H1 (cell line): ENCODE measurements at regions not wholly inside any gene's neighbourhood (a gene's known extent, or its start where the extent isn't known, plus 50 kb on each side); places are given as distances from the start of the nearest gene placed in this dataset.

ENCODE experiments used
- CTCF ChIA-PET: fragments of 300-600 bp; sonication (Branson Sonifier 250); formaldehyde crosslinking; loops from one replicate; lab custom pipeline; 2021; ENCODE audit not compliant: partially characterized antibody; lab: Charles Lee
- POLR2A ChIA-PET: fragments of 300-600 bp; sonication (Branson Sonifier 250); formaldehyde crosslinking; loops from one replicate; lab custom pipeline; 2021; ENCODE audit warnings: inconsistent platforms; ENCODE audit not compliant: partially characterized antibody; lab: Charles Lee
- DNase-seq, 2 experiments: peaks; one replicate each; pipeline versions ENCODE4 v3.0.0 to v3.0.0-alpha.2; 2010 to 2022; ENCODE audit warnings: low spot score in 2 of 2, low read depth in 1 of 2, mixed read lengths in 1 of 2
- FAIRE-seq: peaks from 2 replicates; lab custom pipeline; 2011; peaks lifted over from hg19 to GRCh38; lab: Jason Lieb, UNC
- H2AFZ ChIP-seq: 2 replicates; pipeline ENCODE4 v1.8.1; 2012; ENCODE audit warnings: low read length, inconsistent platforms
- H2AK5ac ChIP-seq: 2 replicates; pipeline ENCODE4 v1.6.1; 2013; ENCODE audit warnings: low read depth, low read length
- H2BK120ac ChIP-seq: replicated peaks from 2 replicates; pipeline ENCODE3; 2013; ENCODE audit warnings: low read depth, low read length, inconsistent platforms
- H2BK12ac ChIP-seq: 2 replicates; pipeline ENCODE4 v1.6.1; 2013; ENCODE audit warnings: low read depth, low read length
- H2BK15ac ChIP-seq: 2 replicates; pipeline ENCODE4 v1.6.1; 2013; ENCODE audit warnings: low read length
- H2BK20ac ChIP-seq: 2 replicates; pipeline ENCODE4 v1.6.1; 2013; ENCODE audit warnings: low read length
- H2BK5ac ChIP-seq: 2 replicates; pipeline ENCODE4 v1.6.1; 2013; ENCODE audit warnings: low read depth, low read length
- H3K14ac ChIP-seq: 2 replicates; pipeline ENCODE4 v1.6.1; 2013; ENCODE audit warnings: inconsistent platforms; ENCODE audit not compliant: insufficient read length
- H3K18ac ChIP-seq: 2 replicates; pipeline ENCODE4 v1.6.1; 2013; ENCODE audit warnings: low read length; ENCODE audit errors: extremely low read depth
- H3K23ac ChIP-seq: 2 replicates; pipeline ENCODE4 v1.6.1; 2013; ENCODE audit warnings: inconsistent platforms; ENCODE audit not compliant: insufficient read length
- H3K23me2 ChIP-seq: 2 replicates; pipeline ENCODE4 v1.6.1; 2013; ENCODE audit warnings: low read depth, low read length
- H3K27ac ChIP-seq: 2 replicates; pipeline ENCODE4 v1.6.1; 2011; ENCODE audit warnings: low read depth, low read length, inconsistent platforms
- H3K27me3 ChIP-seq, 4 experiments: replicated peaks in 1 of 4; 1 replicate in 1 of 4; 2 replicates in 3 of 4; pipeline versions ENCODE4 v1.6.1 to v1.8.1; 2011 to 2013; ENCODE audit warnings: low read length in 3 of 4, mild to moderate bottlenecking in 3 of 4, inconsistent platforms in 2 of 4, mixed read lengths in 2 of 4, moderate library complexity in 1 of 4; ENCODE audit not compliant: control insufficient read depth in 3 of 4, insufficient read depth in 3 of 4; ENCODE audit errors: extremely low read depth in 1 of 4
- H3K36me3 ChIP-seq, 4 experiments: 2 replicates each; pipeline versions ENCODE4 v1.6.1 to v1.8.1; 2011 to 2013; ENCODE audit warnings: mild to moderate bottlenecking in 4 of 4, low read length in 3 of 4, moderate library complexity in 2 of 4, control low read depth in 1 of 4, inconsistent platforms in 1 of 4; ENCODE audit not compliant: insufficient read depth in 4 of 4, control insufficient read depth in 2 of 4
- H3K4ac ChIP-seq: replicated peaks from 2 replicates; pipeline ENCODE3; 2013; ENCODE audit warnings: low read length, low read depth, mixed read lengths, inconsistent platforms; ENCODE audit not compliant: insufficient read length
- H3K4me1 ChIP-seq, 4 experiments: replicated peaks in 1 of 4; 1 replicate in 1 of 4; 2 replicates in 3 of 4; pipeline versions ENCODE4 v1.6.1 to v1.8.1; 2011 to 2013; ENCODE audit warnings: low read length in 3 of 4, inconsistent platforms in 2 of 4, mixed read lengths in 1 of 4; ENCODE audit not compliant: insufficient read depth in 4 of 4, control insufficient read depth in 3 of 4
- H3K4me2 ChIP-seq, 2 experiments: 2 replicates each; pipeline versions ENCODE4 v1.6.1 to v1.8.1; 2011 to 2013; ENCODE audit warnings: low read depth in 2 of 2, low read length in 2 of 2, control low read depth in 1 of 2, inconsistent platforms in 1 of 2, mild to moderate bottlenecking in 1 of 2; ENCODE audit not compliant: insufficient read depth in 1 of 2
- H3K4me3 ChIP-seq, 4 experiments: fragments of 200-600, 300-600 bp in 1 of 4; sonication (generic), shearing (Covaris generic), sonication (Bioruptor Twin) in 1 of 4; 2 replicates each; pipeline versions ENCODE4 v1.5.1 to v1.8.1; 2011 to 2016; ENCODE audit warnings: low read length in 4 of 4, low read depth in 3 of 4, control low read depth in 2 of 4, inconsistent platforms in 2 of 4, mild to moderate bottlenecking in 2 of 4, mixed read lengths in 1 of 4, moderate library complexity in 1 of 4; ENCODE audit not compliant: insufficient read depth in 2 of 4; ENCODE audit errors: extremely low read depth in 1 of 4
- H3K56ac ChIP-seq: replicated peaks from 2 replicates; pipeline ENCODE3; 2013; ENCODE audit warnings: low read depth, mild to moderate bottlenecking, mixed read lengths, low read length, inconsistent platforms; ENCODE audit not compliant: insufficient read length
- H3K79me1 ChIP-seq: 2 replicates; pipeline ENCODE4 v1.6.1; 2013; ENCODE audit warnings: low read depth, low read length, control low read depth
- H3K79me2 ChIP-seq, 2 experiments: 2 replicates each; pipeline versions ENCODE4 v1.6.1 to v1.8.1; 2012 to 2013; ENCODE audit warnings: low read length in 2 of 2, mild to moderate bottlenecking in 2 of 2, inconsistent platforms in 1 of 2; ENCODE audit not compliant: insufficient read depth in 2 of 2, control insufficient read depth in 1 of 2
- H3K9ac ChIP-seq, 4 experiments: replicated peaks in 1 of 4; 1 replicate in 1 of 4; 2 replicates in 3 of 4; pipeline versions ENCODE4 v1.6.1 to v1.8.1; 2011 to 2013; ENCODE audit warnings: low read depth in 3 of 4, low read length in 3 of 4, control low read depth in 2 of 4, mild to moderate bottlenecking in 2 of 4, moderate library complexity in 2 of 4, inconsistent platforms in 1 of 4; ENCODE audit errors: extremely low read depth in 1 of 4
- H3K9me3 ChIP-seq, 2 experiments: 2 replicates each; pipeline versions ENCODE4 v1.6.1 to v1.8.1; 2012 to 2013; ENCODE audit warnings: mild to moderate bottlenecking in 2 of 2, moderate library complexity in 2 of 2, control low read depth in 1 of 2, inconsistent platforms in 1 of 2, low read depth in 1 of 2, low read length in 1 of 2, mixed read lengths in 1 of 2; ENCODE audit not compliant: insufficient read depth in 2 of 2
- H4K20me1 ChIP-seq, 2 experiments: replicated peaks in 1 of 2; 2 replicates each; pipeline versions ENCODE3 to v1.8.1; 2011 to 2013; ENCODE audit warnings: inconsistent platforms in 2 of 2, low read length in 2 of 2, mild to moderate bottlenecking in 1 of 2; ENCODE audit not compliant: insufficient read depth in 2 of 2, control insufficient read depth in 1 of 2
- H4K5ac ChIP-seq: 2 replicates; pipeline ENCODE4 v1.6.1; 2013; ENCODE audit warnings: low read length, low read depth, mixed read lengths, inconsistent platforms; ENCODE audit not compliant: insufficient read length
- H4K8ac ChIP-seq: 2 replicates; pipeline ENCODE4 v1.8.0; 2013; ENCODE audit warnings: mild to moderate bottlenecking, moderate library complexity, low read length, inconsistent platforms; ENCODE audit not compliant: insufficient read depth; ENCODE audit errors: extremely low read depth
- H4K91ac ChIP-seq: replicated peaks from 2 replicates; pipeline ENCODE3; 2013; ENCODE audit warnings: low read length, mixed read lengths, inconsistent platforms; ENCODE audit not compliant: insufficient read length
- CEBPB ChIP-seq: IDR thresholded peaks from 2 replicates; pipeline ENCODE4 v1.6.1; 2012; ENCODE audit warnings: low read depth, low read length
- CHD1 ChIP-seq: IDR thresholded peaks from 2 replicates; pipeline ENCODE4 v1.6.1; 2012; ENCODE audit warnings: low read depth, low read length, improper control_type of control experiment
- CHD2 ChIP-seq: IDR thresholded peaks from 2 replicates; pipeline ENCODE4 v1.6.1; 2012; ENCODE audit warnings: low read length, improper control_type of control experiment
- EGR1 ChIP-seq: IDR thresholded peaks from 2 replicates; pipeline ENCODE4 v1.6.1; 2011; ENCODE audit warnings: low read depth, low read length, borderline replicate concordance
- GTF2F1 ChIP-seq: IDR thresholded peaks from 2 replicates; pipeline ENCODE4 v1.6.1; 2012; ENCODE audit warnings: low read depth, low read length, improper control_type of control experiment, borderline replicate concordance
- JUN ChIP-seq: IDR thresholded peaks from 2 replicates; pipeline ENCODE4 v1.6.1; 2011; ENCODE audit warnings: low read depth, mild to moderate bottlenecking, improper control_type of control experiment, low read length
- KDM1A ChIP-seq: fragments of 200-600, 300-600 bp; sonication (generic); IDR thresholded peaks from 2 replicates; pipeline ENCODE4 v1.7.1; 2016; ENCODE audit warnings: mild to moderate bottlenecking, low read length, borderline replicate concordance
- POLR2A ChIP-seq, 2 experiments: IDR thresholded peaks; 1 replicate in 1 of 2; 2 replicates in 1 of 2; pipeline ENCODE4 v1.6.1; 2011; ENCODE audit warnings: low read depth in 2 of 2, low read length in 2 of 2, mild to moderate bottlenecking in 2 of 2; ENCODE audit errors: control extremely low read depth in 1 of 2
- RAD21 ChIP-seq, 2 experiments: IDR thresholded peaks in 1 of 2; conservative IDR thresholded peaks in 1 of 2; 2 replicates each; pipeline ENCODE4 v1.6.1; 2011; ENCODE audit warnings: low read depth in 2 of 2, low read length in 2 of 2, improper control_type of control experiment in 1 of 2, inconsistent platforms in 1 of 2, mild to moderate bottlenecking in 1 of 2, moderate library complexity in 1 of 2
- RFX5 ChIP-seq: IDR thresholded peaks from 2 replicates; pipeline ENCODE4 v1.6.1; 2011; ENCODE audit warnings: low read depth, low read length, improper control_type of control experiment, borderline replicate concordance
- RNF2 ChIP-seq: fragments of 200-900, 300-1000 bp; sonication (generic); IDR thresholded peaks from 2 replicates; pipeline ENCODE4 v1.7.1; 2016; ENCODE audit warnings: borderline replicate concordance, low read depth, mild to moderate bottlenecking, antibody characterized with exemption, low read length; ENCODE audit not compliant: poor library complexity, severe bottlenecking; ENCODE audit errors: missing control alignments
- SIRT6 ChIP-seq: IDR thresholded peaks from one replicate; pipeline ENCODE4 v1.7.1; 2012; ENCODE audit warnings: low read length, inconsistent platforms
- SP1 ChIP-seq: IDR thresholded peaks from 2 replicates; pipeline ENCODE4 v1.6.1; 2011; ENCODE audit warnings: low read depth, low read length
- SP2 ChIP-seq: IDR thresholded peaks from 2 replicates; pipeline ENCODE4 v1.6.1; 2012; ENCODE audit warnings: mild to moderate bottlenecking, low read length, inconsistent platforms
- SRF ChIP-seq: IDR thresholded peaks from 2 replicates; pipeline ENCODE4 v1.6.1; 2011; ENCODE audit warnings: mild to moderate bottlenecking, low read depth, low read length, moderate library complexity
- TCF12 ChIP-seq: IDR thresholded peaks from 2 replicates; pipeline ENCODE4 v1.6.1; 2011; ENCODE audit warnings: low read depth, mild to moderate bottlenecking, low read length

DNA sequence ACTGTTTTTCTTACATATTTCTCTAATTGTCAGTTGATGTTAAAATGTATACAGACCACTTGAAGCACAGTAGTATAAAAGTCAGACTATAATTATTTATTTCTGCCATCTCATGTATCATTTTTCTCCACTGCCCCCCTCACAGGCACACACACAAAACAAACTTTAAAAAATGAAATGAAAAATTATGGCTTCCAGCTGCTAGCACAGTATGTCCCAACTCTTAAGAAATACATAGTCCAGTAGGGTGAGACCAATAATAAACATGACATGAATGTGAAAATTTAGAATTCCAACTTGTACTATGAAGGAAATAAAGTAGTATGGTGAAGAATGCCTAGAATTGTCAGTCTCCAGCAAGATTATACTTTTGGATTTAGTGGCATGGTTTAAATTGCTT is 1247.9 kb downstream of the JRKL start:
- Histone ChIP-seq H3K56ac (no peak overlapping the region), H2BK15ac (no peak overlapping the region), H2BK5ac (no peak overlapping the region), H3K27ac (no peak overlapping the region), H3K9ac (no peak overlapping the region), H3K18ac (no peak overlapping the region; the same call in 1 of the 2 replicates), H3K9me3 (0 out of 4 replicates have a peak, but pooled peaks cover 0 to 2% of the 10 kb centered on the region in 2 experiments), H3K14ac (no peak overlapping the region), H3K27me3 (no peaks in the 10 kb centered on the region), H3K4me1 (peaks cover 0 to 17% (median 3%) of the 10 kb centered on the region in 4 experiments; a peak in 3 of 7 replicates), H4K91ac (no peak overlapping the region), H2BK120ac (no peak overlapping the region), H3K4ac (no peak overlapping the region), H2AK5ac (no peak overlapping the region), H3K79me1 (no peaks in the 10 kb centered on the region), H2AFZ (no peak overlapping the region), H3K79me2 (no peaks in the 10 kb centered on the region), H3K4me3 (no peak overlapping the region; a peak in 2 of 8 replicates), H4K8ac (no peak overlapping the region), H4K5ac (peak overlapping the region; percentile 44), H2BK12ac (no peak overlapping the region), H3K36me3 (no peaks in the 10 kb centered on the region), H2BK20ac (no peak overlapping the region), H3K4me2 (no peak overlapping the region), H3K23me2 (no peaks in the 10 kb centered on the region), H4K20me1 (no peaks in the 10 kb centered on the region), H3K23ac (no peak overlapping the region)
- CTCF ChIA-PET = no interaction called here
- DNase-seq = no peak
- POLR2A ChIA-PET = interaction anchor here (0.5 kb wide), 1 partner anchor 384 kb away, joined by 3 read pairs; no protein-coding TSS in a partner anchor
- TF ChIP-seq RNF2 (no peak), KDM1A (no peak), POLR2A (IDR thresholded peaks at IDR 0.05; ENCODE audit: control extremely low read depth in 1 of 2, low read depth in 2 of 2, low read length in 2 of 2) (no peak), JUN (no peak), RFX5 (no peak), EGR1 (no peak), SIRT6 (no peak), GTF2F1 (no peak), CHD1 (no peak), SP1 (no peak), SRF (no peak), TCF12 (no peak), CEBPB (no peak), SP2 (no peak), CHD2 (no peak), RAD21 (IDR thresholded peaks at IDR 0.05 in 1 of 2, conservative IDR thresholded peaks at IDR 0.05 in 1 of 2; ENCODE audit: low read depth in 2 of 2, low read length in 2 of 2) (no peak)
- FAIRE-seq = no peak
